GM21515 (cell line): ENCODE measurements at regions not wholly inside any gene's neighbourhood (a gene's known extent, or its start where the extent isn't known, plus 50 kb on each side); places are given as distances from the start of the nearest gene placed in this dataset.

ENCODE experiments used
- ATAC-seq: cut with Tn5 transposase; IDR thresholded peaks from one replicate; pipeline ENCODE4 v1.9.1; 2021; ENCODE audit not compliant: unreplicated experiment

GRCh38 chr12:4056910-4057845 is 184.0 kb upstream of the PARP11 start:
- ATAC-seq, result no peak

GRCh38 chr12:4054630-4055029 is 181.4 kb upstream of the PARP11 start:
- no peak for ATAC-seq

GRCh38 chr12:4052691-4053090 is 179.5 kb upstream of the PARP11 start:
- no peak for ATAC-seq

GRCh38 chr12:4051596-4051995 is 178.4 kb upstream of the PARP11 start:
- ATAC-seq, result no peak

GRCh38 chr12:4050340-4050739 is 177.1 kb upstream of the PARP11 start:
- ATAC-seq, result no peak

GRCh38 chr12:4049298-4050080 is 176.3 kb upstream of the PARP11 start:
- ATAC-seq, result no peak

GRCh38 chr12:4047421-4047820 is 174.2 kb upstream of the PARP11 start:
- ATAC-seq, result no peak

- ATAC-seq, result no peak
These were observed 173.3 kb upstream of the PARP11 start for GRCh38 chr12:4046495-4046840.

- ATAC-seq, result no peak
These were observed 172.7 kb upstream of the PARP11 start for GRCh38 chr12:4045786-4046494.

- ATAC-seq, result no peak
These were observed 171.8 kb upstream of the PARP11 start for GRCh38 chr12:4044736-4045730.

GRCh38 chr12:4044101-4044500 is 170.9 kb upstream of the PARP11 start:
- no peak for ATAC-seq

GRCh38 chr12:4041187-4041885 is 168.1 kb upstream of the PARP11 start:
- no peak for ATAC-seq

GRCh38 chr12:4039931-4040330 is 166.7 kb upstream of the PARP11 start:
- no peak for ATAC-seq

- no peak for ATAC-seq
These were observed 164.6 kb upstream of the PARP11 start for GRCh38 chr12:4037747-4038312.

GRCh38 chr12:4036671-4037271 is 163.6 kb upstream of the PARP11 start:
- ATAC-seq, result no peak

- ATAC-seq, result no peak
These were observed 161.7 kb upstream of the PARP11 start for GRCh38 chr12:4034921-4035320.

- ATAC-seq, result no peak
These were observed 159.9 kb upstream of the PARP11 start for GRCh38 chr12:4032924-4033615.

GRCh38 chr12:4031703-4032291 is 158.6 kb upstream of the PARP11 start:
- no peak for ATAC-seq
